ENCODE measurements at regions not wholly inside any gene's neighbourhood (a gene's known extent, or its start where the extent isn't known, plus 50 kb on each side); places are given as distances from the start of the nearest gene placed in this dataset.

DNA sequence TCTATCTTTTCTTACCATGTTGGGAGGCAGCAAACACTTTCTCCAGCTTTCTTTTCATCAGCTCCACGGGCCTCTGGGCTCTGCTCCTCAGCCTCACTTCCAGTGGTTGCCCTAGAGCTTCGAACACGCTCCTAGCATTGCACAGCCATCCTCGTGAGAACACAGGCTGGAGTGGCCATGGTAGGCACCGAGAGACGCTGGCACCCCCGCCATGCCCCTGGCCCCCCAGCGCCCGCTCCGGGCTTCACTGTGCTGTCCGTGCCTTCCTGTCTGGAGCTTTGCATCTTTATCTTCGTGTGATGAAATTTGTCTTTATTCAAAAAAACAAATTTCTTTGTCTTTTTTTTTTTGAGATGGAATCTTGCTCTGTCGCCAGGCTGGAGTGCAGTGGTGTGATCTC is 352.2 kb downstream of the TMEM121 start:
- TF ChIP-seq, protein P1, sequence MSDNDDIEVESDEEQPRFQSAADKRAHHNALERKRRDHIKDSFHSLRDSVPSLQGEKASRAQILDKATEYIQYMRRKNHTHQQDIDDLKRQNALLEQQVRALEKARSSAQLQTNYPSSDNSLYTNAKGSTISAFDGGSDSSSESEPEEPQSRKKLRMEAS (IDR thresholded peaks at IDR 0.05): no peak
- TF ChIP-seq, protein P2, sequence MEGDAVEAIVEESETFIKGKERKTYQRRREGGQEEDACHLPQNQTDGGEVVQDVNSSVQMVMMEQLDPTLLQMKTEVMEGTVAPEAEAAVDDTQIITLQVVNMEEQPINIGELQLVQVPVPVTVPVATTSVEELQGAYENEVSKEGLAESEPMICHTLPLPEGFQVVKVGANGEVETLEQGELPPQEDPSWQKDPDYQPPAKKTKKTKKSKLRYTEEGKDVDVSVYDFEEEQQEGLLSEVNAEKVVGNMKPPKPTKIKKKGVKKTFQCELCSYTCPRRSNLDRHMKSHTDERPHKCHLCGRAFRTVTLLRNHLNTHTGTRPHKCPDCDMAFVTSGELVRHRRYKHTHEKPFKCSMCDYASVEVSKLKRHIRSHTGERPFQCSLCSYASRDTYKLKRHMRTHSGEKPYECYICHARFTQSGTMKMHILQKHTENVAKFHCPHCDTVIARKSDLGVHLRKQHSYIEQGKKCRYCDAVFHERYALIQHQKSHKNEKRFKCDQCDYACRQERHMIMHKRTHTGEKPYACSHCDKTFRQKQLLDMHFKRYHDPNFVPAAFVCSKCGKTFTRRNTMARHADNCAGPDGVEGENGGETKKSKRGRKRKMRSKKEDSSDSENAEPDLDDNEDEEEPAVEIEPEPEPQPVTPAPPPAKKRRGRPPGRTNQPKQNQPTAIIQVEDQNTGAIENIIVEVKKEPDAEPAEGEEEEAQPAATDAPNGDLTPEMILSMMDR (IDR thresholded peaks at IDR 0.05; ENCODE audit: low read depth, low read length, missing input control): no peak
- TF ChIP-seq, protein P3, sequence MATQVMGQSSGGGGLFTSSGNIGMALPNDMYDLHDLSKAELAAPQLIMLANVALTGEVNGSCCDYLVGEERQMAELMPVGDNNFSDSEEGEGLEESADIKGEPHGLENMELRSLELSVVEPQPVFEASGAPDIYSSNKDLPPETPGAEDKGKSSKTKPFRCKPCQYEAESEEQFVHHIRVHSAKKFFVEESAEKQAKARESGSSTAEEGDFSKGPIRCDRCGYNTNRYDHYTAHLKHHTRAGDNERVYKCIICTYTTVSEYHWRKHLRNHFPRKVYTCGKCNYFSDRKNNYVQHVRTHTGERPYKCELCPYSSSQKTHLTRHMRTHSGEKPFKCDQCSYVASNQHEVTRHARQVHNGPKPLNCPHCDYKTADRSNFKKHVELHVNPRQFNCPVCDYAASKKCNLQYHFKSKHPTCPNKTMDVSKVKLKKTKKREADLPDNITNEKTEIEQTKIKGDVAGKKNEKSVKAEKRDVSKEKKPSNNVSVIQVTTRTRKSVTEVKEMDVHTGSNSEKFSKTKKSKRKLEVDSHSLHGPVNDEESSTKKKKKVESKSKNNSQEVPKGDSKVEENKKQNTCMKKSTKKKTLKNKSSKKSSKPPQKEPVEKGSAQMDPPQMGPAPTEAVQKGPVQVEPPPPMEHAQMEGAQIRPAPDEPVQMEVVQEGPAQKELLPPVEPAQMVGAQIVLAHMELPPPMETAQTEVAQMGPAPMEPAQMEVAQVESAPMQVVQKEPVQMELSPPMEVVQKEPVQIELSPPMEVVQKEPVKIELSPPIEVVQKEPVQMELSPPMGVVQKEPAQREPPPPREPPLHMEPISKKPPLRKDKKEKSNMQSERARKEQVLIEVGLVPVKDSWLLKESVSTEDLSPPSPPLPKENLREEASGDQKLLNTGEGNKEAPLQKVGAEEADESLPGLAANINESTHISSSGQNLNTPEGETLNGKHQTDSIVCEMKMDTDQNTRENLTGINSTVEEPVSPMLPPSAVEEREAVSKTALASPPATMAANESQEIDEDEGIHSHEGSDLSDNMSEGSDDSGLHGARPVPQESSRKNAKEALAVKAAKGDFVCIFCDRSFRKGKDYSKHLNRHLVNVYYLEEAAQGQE (IDR thresholded peaks at IDR 0.05): no peak
- TF ChIP-seq GABPA (IDR thresholded peaks at IDR 0.05 in 1 of 2, conservative IDR thresholded peaks at IDR 0.05 in 1 of 2) (no peak), TAF1 (conservative IDR thresholded peaks at IDR 0.05) (no peak)
- TF ChIP-seq, protein P4, sequence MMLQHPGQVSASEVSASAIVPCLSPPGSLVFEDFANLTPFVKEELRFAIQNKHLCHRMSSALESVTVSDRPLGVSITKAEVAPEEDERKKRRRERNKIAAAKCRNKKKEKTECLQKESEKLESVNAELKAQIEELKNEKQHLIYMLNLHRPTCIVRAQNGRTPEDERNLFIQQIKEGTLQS (IDR thresholded peaks at IDR 0.05): no peak
